Stimulated activated CD8-positive, alpha-beta memory T cell treated with anti-CD3 and anti-CD28 coated beads, Interleukin-4, amount 100 ng/mL, for 48 hours (primary cell): ENCODE measurements at regions not wholly inside any gene's neighbourhood (a gene's known extent, or its start where the extent isn't known, plus 50 kb on each side); places are given as distances from the start of the nearest gene placed in this dataset.
"Not testable (repeated sequence)": the region's sequence is repeated elsewhere in the genome, so short reads cannot be mapped to it uniquely, and the experiment has no call there.

ENCODE experiments used
- DNase-seq: peaks from one replicate; pipeline ENCODE4 v3.0.0-alpha.2; 2020

DNA sequence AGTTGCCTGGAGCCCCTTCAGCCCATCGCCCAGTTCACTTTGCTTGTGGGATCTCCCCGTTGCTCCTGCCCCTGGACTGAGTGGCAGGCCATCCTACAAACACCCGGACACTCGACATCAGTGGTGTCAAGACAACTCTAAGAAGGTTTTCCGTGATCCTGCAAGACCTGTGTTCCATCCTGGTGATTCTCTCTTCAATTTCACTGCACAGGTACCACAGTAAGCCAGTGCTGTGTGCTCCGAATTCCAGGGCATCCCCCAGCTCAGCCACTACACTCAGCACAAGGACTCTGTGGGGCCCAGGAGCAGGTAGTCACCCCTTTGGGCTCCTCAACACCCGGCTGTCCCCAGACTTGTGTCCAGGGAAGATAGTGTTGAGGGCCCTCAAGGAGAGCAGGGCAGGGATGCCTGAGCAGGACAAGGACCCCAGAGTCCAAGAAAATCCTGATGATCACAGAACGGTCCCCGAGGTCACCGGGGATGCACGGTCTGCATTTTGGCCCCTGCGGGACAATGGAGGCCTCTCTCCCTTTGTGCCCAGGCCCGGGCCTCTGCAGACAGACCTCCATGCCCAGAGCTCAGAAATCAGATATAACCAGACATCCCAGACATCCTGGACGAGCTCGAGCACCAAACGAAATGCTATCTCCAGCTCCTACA, 146.9 kb upstream of the C1QTNF3 start:
- DNase-seq = peak; percentile 27

DNA sequence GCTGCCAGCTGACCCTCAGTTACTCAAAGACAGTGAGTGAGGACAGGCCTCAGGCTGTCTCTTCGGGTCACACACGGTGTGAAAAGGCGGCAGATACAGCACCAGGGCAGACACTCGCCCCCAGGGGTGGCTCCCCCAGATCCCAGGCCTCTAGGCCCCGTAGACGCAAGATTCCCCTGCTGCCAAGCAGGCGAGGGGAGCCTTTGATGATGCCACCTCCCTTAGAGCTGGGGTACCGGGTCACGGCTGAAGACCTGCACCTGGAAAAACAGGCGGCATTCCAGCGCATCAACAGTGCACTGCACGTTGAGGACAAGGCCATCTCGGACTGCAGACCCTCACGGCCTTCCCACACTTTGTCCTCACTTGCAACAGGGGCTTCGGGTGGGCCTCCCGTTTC, 147.5 kb upstream of the C1QTNF3 start:
- peak; percentile 29 for DNase-seq

DNA sequence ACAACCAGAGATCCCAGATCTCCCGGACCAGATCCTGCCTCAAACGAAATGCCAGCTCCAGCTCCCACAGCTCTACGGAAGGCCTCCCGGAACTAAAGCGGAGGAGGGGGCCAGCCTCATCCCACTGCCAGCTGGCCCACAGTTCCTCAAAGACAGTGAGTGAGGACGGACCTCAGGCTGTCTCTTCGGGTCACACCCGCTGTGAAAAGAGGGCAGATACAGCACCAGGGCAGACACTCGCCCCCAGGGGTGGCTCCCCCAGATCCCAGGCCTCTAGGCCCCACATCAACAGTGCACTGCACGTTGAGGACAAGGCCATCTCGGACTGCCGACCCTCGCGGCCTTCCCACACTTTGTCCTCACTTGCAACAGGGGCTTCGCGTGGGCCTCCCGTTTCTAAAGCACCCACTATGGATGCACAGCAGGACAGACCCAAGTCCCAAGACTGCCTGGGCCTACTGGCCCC, 148.3 kb upstream of the C1QTNF3 start:
- DNase-seq = peak; percentile 30

DNA sequence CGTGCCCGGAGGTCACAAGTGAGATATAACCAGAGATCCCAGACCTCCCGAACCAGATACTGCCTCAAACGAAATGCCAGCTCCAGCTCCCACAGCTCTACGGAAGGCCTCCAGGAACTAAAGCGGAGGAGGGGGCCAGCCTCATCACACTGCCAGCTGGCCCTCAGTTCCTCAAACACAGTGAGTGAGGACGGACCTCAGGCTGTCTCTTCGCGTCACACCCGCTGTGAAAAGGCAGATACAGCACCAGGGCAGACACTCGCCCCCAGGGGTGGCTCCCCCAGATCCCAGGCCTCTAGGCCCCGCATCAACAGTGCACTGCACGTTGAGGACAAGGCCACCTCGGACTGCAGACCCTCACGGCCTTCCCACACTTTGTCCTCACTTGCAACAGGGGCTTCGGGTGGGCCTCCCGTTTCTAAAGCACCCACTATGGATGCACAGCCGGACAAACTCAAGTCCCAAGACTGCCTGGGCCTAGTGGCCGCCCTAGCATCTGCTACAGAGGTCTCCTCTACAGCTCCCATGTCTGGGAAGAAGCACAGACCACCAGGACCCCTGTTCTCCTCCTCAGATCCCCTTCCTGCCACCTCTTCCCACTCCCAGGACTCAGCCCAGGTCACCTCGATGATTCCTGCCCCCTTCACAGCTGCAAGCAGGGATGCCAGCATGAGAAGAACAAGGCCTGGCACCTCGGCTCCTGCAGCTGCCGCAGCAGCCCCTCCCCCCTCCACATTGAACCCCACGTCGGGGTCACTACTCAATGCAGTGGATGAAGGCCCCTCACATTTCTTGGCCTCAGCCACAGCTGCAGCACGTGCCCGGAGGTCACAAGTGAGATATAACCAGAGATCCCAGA, 149.3 kb upstream of the C1QTNF3 start:
- DNase-seq = peak; percentile 33

DNA sequence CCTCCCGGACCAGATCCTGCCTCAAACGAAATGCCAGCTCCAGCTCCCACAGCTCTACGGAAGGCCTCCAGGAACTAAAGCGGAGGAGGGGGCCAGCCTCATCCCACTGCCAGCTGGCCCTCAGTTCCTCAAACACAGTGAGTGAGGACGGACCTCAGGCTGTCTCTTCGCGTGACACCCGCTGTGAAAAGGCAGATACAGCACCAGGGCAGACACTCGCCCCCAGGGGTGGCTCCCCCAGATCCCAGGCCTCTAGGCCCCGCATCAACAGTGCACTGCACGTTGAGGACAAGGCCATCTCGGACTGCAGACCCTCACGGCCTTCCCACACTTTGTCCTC, 149.9 kb upstream of the C1QTNF3 start:
- DNase-seq = peak; percentile 24

DNA sequence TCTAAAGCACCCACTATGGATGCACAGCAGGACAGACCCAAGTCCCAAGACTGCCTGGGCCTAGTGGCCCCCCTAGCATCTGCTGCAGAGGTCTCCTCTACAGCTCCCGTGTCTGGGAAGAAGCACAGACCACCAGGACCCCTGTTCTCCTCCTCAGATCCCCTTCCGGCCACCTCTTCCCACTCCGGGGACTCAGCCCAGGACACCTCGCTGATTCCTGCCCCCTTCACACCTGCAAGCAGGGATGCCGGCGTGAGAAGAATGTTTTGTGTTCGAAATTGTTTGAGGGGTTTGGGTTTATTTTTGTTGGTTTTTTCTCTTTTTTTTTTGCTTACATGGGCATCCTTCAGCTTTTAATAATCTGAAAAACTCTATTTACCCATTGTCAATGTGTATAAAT, 150.3 kb upstream of the C1QTNF3 start:
- DNase-seq = peak; percentile 24

DNA sequence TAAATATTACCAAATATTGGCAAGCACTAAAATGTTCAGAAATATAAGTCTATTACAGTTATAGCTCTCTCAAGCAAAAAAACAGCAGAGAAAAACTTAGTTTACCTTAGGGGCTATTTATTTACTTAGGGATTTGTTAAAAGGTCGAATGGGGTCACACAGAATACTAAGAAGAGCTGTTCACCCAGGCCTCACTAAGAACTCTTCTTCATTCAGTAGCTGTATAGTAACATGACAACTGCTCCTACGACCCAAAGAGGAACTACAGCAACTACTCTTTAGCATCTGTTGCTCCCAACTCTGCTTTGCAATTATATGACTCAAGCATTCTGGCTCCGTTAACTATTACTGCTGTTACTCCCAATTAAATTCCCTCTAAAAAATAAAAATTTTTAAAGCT, 150.8 kb upstream of the C1QTNF3 start:
- DNase-seq = not testable (repeated sequence)

DNA sequence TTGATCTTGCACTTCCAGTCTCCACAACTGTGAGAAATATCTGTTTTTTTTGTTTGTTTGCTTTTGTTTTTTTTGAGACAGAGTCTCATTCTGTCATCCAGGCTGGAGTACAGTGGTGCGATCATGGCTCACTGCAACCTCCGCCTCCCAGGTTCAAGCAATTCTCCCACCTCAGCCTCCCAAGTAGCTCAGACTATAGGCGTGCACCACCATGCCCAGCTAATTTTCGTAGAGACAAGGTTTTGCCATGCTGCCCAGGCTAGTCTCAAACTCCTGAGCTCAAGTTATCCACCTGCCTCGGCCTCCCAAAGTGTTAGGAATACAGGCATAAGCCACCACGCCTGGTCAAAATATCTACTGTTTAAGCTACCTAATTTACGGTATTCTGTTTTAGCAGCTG, 153.1 kb upstream of the C1QTNF3 start:
- not testable (repeated sequence) for DNase-seq

DNA sequence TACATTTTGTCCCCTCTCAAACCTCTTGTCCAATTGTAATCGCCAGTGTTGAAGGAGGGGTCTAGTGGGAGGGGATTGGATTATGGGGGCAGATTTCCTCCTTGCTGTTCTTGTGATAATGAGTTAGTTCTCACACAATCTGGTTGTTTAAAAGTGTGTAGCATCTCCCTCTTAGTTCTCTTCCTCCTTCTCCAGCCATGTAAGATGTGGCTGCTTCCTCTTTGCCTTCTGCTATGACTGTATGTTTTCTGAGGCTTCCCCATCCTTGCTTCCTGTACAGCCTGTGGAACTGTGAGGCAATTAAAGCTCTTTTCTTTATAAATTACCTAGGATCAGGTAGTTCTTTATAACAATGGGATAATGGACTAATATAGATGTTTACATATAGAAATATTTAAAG, 162.3 kb upstream of the C1QTNF3 start:
- not testable (repeated sequence) for DNase-seq

DNA sequence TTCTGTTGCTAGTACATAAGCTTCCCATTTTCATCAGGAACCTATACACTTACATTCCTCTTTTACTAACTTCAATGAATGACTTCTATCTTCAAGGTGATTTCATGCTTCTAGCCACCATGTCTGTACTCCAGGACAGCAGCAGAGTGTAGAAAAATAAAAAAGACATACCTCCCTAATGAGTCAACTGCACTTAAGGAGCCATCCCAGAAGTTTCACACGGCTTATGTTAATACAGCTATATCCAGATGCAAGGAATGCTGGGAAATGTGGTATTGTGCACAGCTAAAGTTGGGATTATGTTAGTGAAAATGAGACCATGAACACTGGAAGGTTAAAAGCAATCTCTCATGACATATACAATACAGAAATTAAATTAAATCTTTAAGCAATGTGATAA, 174.4 kb upstream of the C1QTNF3 start:
- DNase-seq = not testable (repeated sequence)

DNA sequence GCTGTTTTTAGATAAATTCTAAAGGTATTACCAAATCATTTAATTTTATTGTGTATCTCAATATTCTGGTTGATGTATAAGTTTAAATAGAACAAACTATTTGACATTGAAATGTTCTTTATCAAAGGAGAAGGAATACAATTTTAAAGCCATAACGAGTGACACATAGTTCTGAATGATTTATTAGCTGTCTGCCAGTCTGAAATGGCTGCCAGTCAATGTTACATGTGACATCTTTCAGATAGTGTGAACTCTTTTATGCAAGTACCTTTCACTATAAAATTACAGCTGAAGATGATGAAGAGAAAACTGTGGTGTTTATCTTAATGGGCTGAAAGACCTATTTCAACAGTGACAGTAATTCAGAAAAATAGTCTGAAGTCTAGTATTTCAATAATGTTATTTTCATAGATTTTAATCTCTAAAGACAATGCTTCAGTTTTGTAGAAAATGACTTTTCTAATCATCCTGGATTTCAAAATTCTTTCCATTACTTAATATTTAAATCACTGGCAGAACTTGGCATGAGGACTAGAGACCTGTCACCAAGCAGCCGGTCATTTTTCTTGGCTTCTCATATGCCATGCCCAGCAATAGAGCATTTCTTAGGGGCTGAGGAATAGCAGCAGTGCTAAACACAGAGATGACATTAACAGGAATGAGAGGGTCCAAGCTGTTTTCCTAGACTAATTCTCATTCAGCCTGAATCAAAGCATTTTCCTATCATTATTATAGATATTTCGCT, 178.5 kb upstream of the C1QTNF3 start:
- DNase-seq = not testable (repeated sequence)

DNA sequence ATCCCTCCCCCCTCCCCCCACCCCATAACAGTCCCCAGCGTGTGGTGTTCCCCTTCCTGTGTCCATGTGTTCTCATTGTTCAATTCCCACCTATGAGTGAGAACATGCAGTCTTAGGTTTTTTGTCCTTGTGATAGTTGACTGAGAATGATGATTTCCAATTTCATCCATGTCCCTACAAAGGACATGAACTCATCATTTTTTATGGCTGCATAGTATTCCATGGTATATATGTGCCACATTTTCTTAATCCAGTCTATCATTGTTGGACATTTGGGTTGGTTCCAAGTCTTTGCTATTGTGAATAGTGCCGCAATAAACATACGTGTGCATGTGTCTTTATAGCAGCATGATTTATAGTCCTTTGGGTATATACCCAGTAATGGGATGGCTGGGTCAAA, 180.1 kb upstream of the C1QTNF3 start:
- not testable (repeated sequence) for DNase-seq

DNA sequence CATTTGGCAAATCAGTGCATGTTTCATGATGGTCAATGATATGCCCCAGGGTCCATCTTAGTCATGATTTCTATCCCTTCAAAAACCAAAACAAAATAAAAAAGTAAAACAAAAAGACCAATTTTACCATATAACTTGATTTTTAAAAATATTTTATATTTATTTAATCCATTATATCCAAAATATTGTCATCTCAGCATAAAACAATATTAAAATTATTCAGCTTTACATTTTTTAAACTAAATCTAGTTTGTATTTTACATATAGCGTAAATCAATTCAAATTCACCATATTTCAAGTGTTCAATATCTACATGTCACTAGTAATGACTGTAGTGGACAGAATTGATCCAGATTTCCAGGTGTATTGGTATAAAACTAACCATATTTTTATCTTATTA, 187.4 kb upstream of the C1QTNF3 start:
- not testable (repeated sequence) for DNase-seq

DNA sequence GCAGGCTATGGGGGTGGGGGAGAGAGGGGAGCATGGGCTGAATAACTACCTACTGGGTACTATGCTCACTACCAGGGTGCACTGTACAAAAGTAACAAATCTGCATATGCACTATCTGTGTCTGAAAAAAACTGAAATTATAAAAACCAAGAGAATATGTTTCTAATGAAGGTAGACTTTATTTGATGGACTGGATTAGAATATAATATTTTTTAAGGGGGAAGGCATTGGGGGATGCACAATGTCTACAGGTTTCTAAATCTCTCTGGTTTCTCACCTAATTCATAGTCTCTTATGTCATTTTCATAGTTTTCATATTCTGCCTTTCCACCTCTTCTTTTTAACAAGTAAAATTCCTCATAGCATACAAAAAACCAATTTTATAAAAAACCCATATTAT, 200.8 kb upstream of the C1QTNF3 start:
- not testable (repeated sequence) for DNase-seq

DNA sequence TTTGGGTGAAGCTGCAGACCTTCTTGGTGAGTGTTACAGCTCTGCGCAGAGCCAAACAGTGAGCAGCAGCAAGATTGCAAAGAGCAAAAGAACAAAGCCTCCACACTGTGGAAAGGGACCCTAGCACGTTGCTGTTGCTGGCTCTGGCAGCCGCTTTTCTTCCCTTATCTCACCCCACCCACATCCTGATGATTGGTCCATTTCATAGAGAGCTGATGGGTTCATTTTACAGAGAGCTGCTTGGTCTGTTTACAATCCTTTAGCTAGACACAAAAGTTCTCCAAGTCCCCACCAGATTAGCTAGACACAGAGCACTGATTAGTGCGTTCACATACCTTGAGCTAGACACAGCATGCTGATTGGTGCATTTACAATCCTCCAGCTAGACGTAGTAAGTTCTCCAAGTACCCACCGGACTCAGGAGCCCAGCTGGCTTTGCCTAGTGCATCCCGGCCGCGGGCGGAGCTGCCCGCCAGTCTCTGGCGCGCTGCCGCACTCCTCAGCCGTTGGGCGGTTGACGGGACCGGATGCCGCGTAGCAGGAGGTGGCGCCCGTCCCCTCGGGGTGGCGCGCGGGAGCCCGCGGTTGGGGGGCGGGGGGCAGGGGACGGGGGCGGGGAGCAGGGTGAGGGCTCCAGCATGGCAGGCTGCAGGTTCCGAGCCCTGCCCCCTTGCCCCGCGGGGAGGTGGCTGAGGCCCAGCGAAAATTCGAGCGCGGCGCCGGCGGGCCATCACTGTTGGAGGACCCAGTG, 201.4 kb upstream of the C1QTNF3 start:
- DNase-seq = peak; percentile 81

DNA sequence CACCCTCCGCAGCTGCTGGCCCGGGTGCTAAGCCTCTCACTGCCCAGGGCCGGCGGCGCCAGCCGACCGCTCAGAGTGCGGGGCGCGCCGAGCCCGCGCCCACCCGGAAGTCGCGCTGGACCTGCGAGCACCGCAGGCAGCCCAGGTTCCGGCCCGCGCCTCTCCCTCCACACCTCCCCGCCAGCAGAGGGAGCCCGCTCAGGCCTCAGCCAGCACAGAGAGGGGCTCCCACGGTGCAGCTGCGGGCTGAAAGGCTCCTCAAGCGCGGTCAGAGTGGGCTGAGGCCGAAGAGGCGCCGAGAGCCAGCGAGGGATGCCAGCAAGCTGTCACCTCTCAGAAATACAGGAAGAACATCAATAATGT, 202.0 kb upstream of the C1QTNF3 start:
- not testable (repeated sequence) for DNase-seq

DNA sequence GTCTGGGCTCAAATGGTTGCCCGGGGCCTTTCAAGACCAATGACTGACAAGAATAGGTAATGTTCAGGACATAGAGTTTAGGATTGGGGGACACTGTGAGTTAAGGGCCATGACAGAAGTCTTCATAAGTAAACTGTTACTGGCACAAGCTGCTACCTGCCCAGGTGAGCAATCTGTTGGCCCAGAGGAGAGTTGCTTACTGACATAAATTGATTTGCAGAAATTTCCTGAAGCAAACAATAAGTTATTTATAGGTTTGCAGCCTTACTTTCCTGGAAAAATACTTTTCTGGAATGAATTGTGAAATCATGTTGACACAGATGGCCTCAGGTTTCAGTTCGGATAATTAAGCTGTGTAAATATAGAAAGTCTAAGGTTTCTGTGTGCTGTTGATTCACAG, 202.8 kb upstream of the C1QTNF3 start:
- peak; percentile 23 for DNase-seq

DNA sequence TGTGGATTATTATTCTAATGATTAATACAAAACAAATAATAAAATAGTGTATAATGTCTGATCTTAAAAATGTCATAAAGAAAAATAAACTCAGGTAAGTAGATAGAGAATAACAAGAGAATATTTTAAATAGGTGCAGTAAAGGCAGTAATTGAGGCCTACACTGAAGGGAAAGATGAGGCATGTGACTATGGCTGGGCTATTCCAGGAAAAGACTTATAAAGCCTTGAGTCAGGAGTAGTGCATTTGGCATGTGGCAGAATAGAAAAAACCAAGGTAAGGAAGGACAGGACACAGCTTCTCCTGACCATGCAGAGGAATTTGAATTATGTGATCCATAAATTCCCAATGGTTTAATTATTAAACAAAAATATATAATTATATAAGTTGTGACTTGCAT, 215.6 kb upstream of the C1QTNF3 start:
- not testable (repeated sequence) for DNase-seq

DNA sequence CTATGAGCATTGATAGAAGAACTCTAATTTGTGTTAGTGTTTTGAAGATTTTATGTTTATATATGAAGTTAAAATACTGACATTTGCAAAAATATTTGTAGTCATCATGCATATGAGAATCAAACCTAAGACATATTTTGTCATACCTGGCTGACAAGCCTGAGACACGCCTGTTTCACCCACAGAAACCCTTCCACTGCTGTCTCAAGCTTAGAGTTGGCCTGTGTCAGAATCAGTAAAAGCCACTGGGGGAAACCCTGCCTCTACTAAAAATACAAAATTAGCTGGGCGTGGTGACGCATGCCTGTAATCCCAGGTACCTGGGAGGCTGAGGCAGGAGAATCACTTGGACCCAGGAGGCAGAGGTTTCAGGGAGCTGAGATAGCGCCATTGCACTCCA, 218.0 kb upstream of the C1QTNF3 start:
- DNase-seq = not testable (repeated sequence)

DNA sequence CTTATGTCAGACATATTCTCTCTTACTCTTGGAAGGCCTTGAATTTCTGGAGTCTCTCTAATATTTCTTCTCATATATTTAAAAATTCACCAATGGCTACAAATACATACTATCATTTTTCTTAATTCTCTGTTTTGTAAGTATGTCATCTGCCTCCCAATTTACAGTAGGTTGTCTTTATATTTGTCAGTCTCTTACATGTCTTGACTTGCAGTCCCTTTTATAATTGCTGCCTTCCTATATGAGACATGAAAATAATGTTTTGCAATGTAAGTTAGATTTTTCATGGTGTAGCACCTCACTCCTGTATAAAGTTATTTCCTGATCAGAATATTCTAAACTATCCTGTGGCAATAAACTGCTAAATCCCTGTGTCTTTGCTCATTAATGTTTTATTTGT, 223.1 kb upstream of the C1QTNF3 start:
- not testable (repeated sequence) for DNase-seq

DNA sequence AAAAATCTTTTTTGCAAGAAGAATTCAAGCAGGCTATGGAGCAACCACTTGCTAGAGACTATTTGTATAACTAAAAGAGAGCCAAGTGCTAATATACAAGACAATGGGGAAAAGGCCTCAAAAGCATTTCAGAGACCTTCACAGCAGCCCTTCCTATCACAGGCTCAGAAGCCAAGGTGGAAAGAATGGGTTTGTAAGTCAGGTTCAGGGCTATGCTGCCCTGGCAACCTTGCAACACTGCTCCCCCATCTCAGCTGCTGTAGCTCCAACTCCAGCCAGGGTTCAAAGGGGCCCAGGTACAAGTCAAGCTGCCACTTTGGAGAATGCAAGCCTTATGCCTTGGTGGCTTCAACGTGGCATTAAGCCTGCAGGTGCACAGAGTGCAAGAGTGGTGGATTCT, 253.7 kb upstream of the C1QTNF3 start:
- not testable (repeated sequence) for DNase-seq

DNA sequence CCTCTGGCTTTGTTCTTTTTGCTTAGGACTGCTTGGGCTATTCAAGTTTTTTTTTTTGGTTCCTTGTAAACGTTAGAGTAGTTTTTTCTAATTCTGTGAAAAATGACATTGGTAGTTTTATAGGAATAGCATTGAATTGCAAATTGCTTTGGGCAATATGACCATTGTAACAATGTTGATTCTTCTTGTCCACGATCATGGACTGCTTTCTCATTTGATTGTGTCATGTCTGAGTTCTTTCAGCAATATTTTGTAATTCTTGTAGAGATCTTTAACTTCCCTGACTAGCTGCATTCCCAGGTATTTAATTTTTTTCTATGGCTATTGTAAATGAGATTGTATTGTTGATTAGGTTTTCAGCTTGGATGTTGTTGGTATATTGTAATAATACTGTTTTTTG, 286.2 kb upstream of the C1QTNF3 start:
- DNase-seq = not testable (repeated sequence)

DNA sequence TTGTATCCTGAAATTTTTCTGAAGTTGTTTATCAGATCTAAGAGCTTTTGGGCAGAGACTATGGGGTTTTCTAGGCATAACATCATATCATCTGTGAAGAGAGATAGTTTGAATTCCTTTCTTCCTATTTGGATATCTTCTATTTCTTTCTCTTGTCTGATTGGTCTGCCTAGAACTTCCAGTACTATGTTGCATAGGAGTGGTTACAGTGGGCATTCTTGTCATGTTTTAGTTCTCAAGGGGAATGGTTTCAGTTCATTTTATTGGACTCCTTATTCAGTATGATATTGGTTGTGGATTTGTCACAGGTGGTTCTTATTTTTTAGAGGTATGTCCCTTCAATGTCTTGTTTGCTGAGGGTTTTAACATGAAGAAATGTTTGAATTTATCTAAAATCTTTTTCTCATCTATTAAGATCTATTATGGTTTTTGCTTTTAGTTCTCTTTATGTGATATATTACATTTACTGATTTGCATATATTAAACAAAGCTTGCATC, 286.6 kb upstream of the C1QTNF3 start:
- not testable (repeated sequence) for DNase-seq
